DND-41 (cell line): ENCODE measurements at regions not wholly inside any gene's neighbourhood (a gene's known extent, or its start where the extent isn't known, plus 50 kb on each side); places are given as distances from the start of the nearest gene placed in this dataset.

Source experiments
- ATAC-seq: fragments of 200-7000 bp; cut with Tn5 transposase; 3 replicates; pipeline ENCODE4 v1.9.1; 2021; ENCODE audit warnings: low read depth; ENCODE audit not compliant: insufficient read depth
- DNase-seq: peaks from one replicate; pipeline ENCODE4 v3.0.0-alpha.2; 2020
- H2AFZ ChIP-seq: 2 replicates; pipeline ENCODE4 v1.6.0; 2012; ENCODE audit warnings: low read depth, low read length
- H3K27ac ChIP-seq: 2 replicates; pipeline ENCODE4 v1.5.1; 2012; ENCODE audit warnings: low read length, inconsistent platforms
- H3K27me3 ChIP-seq: fragments of 200-600 bp; sonication (generic); 2 replicates; pipeline ENCODE4 v1.6.0; 2012; ENCODE audit warnings: low read length, mild to moderate bottlenecking, inconsistent platforms; ENCODE audit not compliant: insufficient read depth, poor library complexity
- H3K36me3 ChIP-seq: 2 replicates; pipeline ENCODE4 v1.5.1; 2012; ENCODE audit warnings: low read length, inconsistent platforms; ENCODE audit not compliant: insufficient read depth
- H3K4me1 ChIP-seq: 2 replicates; pipeline ENCODE4 v1.5.1; 2012; ENCODE audit warnings: mild to moderate bottlenecking, low read length; ENCODE audit not compliant: insufficient read depth
- H3K4me2 ChIP-seq: 2 replicates; pipeline ENCODE4 v1.6.0; 2012; ENCODE audit warnings: mild to moderate bottlenecking, moderate library complexity, low read length, inconsistent platforms; ENCODE audit not compliant: insufficient read depth
- H3K4me3 ChIP-seq, 2 experiments: fragments of 200-600 bp in 1 of 2; shearing (Covaris generic) in 1 of 2; 2 replicates each; pipeline ENCODE4 v1.5.1; 2012 to 2016; ENCODE audit warnings: inconsistent platforms in 2 of 2, low read length in 2 of 2, mild to moderate bottlenecking in 2 of 2, low read depth in 1 of 2, moderate library complexity in 1 of 2
- H3K79me2 ChIP-seq: 2 replicates; pipeline ENCODE4 v1.6.0; 2012; ENCODE audit warnings: low read length, inconsistent platforms; ENCODE audit not compliant: insufficient read depth
- H3K9ac ChIP-seq: 2 replicates; pipeline ENCODE4 v1.6.0; 2012; ENCODE audit warnings: low read depth, mild to moderate bottlenecking, inconsistent platforms, low read length, moderate library complexity
- H3K9me3 ChIP-seq: 2 replicates; pipeline ENCODE4 v1.5.1; 2012; ENCODE audit warnings: low read length, moderate library complexity, mild to moderate bottlenecking, inconsistent platforms; ENCODE audit not compliant: insufficient read depth, severe bottlenecking
- H4K20me1 ChIP-seq: 2 replicates; pipeline ENCODE4 v1.6.0; 2012; ENCODE audit warnings: low read length; ENCODE audit not compliant: insufficient read depth
- EZH2 ChIP-seq: IDR thresholded peaks from 3 replicates; pipeline ENCODE4 v1.6.1; 2012; ENCODE audit warnings: borderline replicate concordance, low read depth, mild to moderate bottlenecking, moderate library complexity, low read length, inconsistent platforms; ENCODE audit not compliant: severe bottlenecking
- TF ChIP-seq, protein P1 (sequence below): IDR thresholded peaks from 2 replicates; pipeline ENCODE4 v1.5.1; 2012; ENCODE audit warnings: borderline replicate concordance, low read length, moderate library complexity, mild to moderate bottlenecking; ENCODE audit not compliant: poor library complexity, severe bottlenecking; ENCODE audit errors: extremely low read depth

DNA sequence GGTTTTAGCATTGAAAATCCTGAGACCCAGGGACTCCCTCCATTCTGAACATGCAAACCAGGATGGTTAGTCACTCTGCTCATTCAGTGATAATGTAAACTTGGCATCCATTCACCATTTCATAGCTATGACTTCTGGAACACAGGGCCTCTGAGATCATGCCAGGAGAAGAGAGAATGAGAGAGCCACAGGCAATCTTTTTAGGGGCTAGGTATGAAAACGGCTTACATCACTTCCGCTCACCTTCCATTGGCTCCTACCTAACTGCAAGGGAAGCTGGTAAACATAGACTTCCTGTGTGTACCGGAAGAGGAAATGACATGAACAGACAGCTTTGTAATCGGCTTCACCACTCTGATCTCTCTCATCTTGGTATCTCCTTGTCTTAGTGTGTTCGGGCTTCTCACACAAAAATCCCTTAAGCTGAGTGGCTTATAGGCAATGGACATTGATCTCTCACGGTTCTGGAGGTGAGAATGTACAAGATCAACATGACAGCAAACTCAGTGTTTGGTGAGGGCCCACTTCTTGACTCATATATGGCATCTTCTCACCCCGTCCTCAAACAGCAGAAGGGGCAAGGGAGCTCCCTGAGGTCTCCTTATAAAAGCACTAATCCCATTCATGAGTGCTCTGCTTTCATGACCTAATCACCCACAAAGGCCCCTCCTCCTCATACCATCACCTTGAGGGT, 465.9 kb upstream of the TBX3 start:
- Histone ChIP-seq H3K36me3 (no peaks in the 10 kb centered on the region), H3K27me3 (no peaks in the 10 kb centered on the region), H3K9ac (no peak overlapping the region), H3K79me2 (no peaks in the 10 kb centered on the region), H3K4me2 (no peak overlapping the region), H3K4me3 (no peak overlapping the region), H3K27ac (no peak overlapping the region), H3K9me3 (peaks cover 4% of the 10 kb centered on the region), H2AFZ (peak overlapping the region; percentile 13; the same call in 1 of the 2 replicates), H4K20me1 (no peaks in the 10 kb centered on the region), H3K4me1 (no peaks in the 10 kb centered on the region)
- TF ChIP-seq, protein P1, sequence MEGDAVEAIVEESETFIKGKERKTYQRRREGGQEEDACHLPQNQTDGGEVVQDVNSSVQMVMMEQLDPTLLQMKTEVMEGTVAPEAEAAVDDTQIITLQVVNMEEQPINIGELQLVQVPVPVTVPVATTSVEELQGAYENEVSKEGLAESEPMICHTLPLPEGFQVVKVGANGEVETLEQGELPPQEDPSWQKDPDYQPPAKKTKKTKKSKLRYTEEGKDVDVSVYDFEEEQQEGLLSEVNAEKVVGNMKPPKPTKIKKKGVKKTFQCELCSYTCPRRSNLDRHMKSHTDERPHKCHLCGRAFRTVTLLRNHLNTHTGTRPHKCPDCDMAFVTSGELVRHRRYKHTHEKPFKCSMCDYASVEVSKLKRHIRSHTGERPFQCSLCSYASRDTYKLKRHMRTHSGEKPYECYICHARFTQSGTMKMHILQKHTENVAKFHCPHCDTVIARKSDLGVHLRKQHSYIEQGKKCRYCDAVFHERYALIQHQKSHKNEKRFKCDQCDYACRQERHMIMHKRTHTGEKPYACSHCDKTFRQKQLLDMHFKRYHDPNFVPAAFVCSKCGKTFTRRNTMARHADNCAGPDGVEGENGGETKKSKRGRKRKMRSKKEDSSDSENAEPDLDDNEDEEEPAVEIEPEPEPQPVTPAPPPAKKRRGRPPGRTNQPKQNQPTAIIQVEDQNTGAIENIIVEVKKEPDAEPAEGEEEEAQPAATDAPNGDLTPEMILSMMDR: no peak
- TF ChIP-seq EZH2: no peak
- ATAC-seq (no peak), DNase-seq (no peak)

GRCh38 chr12:115149279-115149678, 465.3 kb upstream of the TBX3 start:
- Histone ChIP-seq H3K27ac (no peak overlapping the region), H3K4me2 (no peak overlapping the region), H3K9me3 (peaks cover 4% of the 10 kb centered on the region), H3K79me2 (no peaks in the 10 kb centered on the region), H3K4me3 (no peak overlapping the region), H3K9ac (no peak overlapping the region), H3K27me3 (no peaks in the 10 kb centered on the region), H3K36me3 (no peaks in the 10 kb centered on the region), H4K20me1 (no peaks in the 10 kb centered on the region), H2AFZ (peak overlapping the region; percentile 13; the same call in 1 of the 2 replicates), H3K4me1 (no peaks in the 10 kb centered on the region)
- DNase-seq (no peak), ATAC-seq (no peak)
- no peak for TF ChIP-seq EZH2
- TF ChIP-seq, protein P1: no peak

DNA sequence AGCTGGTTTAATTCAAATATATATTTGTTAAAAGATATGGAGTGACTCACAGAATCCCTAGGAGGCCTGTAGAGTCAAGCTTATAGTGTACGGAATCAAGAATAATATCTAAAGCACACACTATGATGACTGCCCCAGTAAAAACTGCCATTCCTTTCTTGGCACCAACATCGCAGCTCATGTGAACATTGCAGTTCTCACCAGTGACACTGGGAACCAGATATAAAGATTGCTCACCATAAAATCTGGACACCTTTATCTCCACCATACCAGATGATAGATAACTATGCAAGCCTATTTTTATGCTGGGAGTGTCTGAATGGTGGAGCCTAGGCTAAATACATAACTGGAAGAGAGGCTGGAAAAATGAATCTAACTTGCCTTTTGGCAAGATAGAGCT, 463.9 kb upstream of the TBX3 start:
- Histone ChIP-seq H3K4me1 (no peaks in the 10 kb centered on the region), H3K27ac (no peak overlapping the region), H3K9ac (no peak overlapping the region), H3K27me3 (no peaks in the 10 kb centered on the region), H3K79me2 (no peaks in the 10 kb centered on the region), H3K4me2 (no peak overlapping the region), H3K9me3 (peaks cover 4% of the 10 kb centered on the region), H4K20me1 (no peaks in the 10 kb centered on the region), H2AFZ (no peak overlapping the region), H3K4me3 (no peak overlapping the region), H3K36me3 (no peaks in the 10 kb centered on the region)
- DNase-seq: no peak
- no peak for ATAC-seq
- TF ChIP-seq, protein P1: no peak
- TF ChIP-seq EZH2: no peak

GRCh38 chr12:115146453-115146852, 462.5 kb upstream of the TBX3 start:
- Histone ChIP-seq H3K4me1 (no peaks in the 10 kb centered on the region), H3K9ac (no peak overlapping the region), H3K9me3 (peaks cover 4% of the 10 kb centered on the region), H3K36me3 (no peaks in the 10 kb centered on the region), H3K27me3 (no peaks in the 10 kb centered on the region), H3K79me2 (no peaks in the 10 kb centered on the region), H3K4me2 (no peak overlapping the region), H2AFZ (no peak overlapping the region), H4K20me1 (no peaks in the 10 kb centered on the region), H3K4me3 (no peak overlapping the region), H3K27ac (no peak overlapping the region)
- TF ChIP-seq EZH2: no peak
- TF ChIP-seq, protein P1: no peak
- DNase-seq (no peak), ATAC-seq (no peak)
